ENCODE measurements at regions not wholly inside any gene's neighbourhood (a gene's known extent, or its start where the extent isn't known, plus 50 kb on each side); places are given as distances from the start of the nearest gene placed in this dataset.

DNA sequence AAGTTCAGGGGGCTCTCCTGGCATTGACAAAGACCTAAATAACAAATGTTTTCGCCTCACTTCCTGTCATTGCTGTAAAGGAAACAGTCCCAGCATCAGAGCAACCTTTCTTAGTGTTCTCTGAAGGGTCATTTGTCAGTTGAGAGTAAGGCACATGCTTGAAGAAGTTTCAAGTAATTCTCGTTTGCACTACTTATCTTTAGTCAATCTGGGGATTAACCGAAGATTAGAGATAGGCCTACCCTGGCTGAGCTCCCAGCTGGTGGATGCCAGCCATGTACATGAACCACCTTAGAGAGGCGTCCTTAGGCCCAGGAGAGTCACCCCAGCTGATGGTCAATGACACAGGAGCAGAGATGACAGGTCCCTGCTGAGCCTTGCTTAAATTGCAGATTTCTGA lies 189.9 kb upstream of the PGRMC2 start:
- no peak for DNase-seq (ENCODE audit: low spot score)
- 64% methylated on average over 4 of the region's 4 CpGs for WGBS (ENCODE audit: low lambda C conversion rate, missing lambda C conversion rate)

DNA sequence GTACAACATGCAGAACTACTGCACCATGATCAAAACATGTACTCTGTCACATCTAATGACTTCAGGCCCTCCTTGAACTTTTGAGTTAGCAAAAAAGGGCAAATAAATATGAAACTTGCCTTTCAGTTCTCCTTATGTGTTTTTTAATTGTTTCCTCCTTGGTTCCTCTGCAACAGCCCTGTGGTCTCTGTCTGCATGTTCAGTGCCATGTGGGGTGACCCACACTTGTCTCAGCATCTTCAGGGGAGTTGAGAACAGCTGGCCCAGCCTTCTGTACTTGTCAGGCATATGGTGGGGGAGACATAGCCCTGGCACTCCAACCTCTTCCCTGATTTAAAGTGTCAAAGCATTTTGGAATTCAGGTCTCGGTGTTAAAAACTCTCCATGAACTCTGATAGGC lies 188.0 kb upstream of the PGRMC2 start:
- no peaks in the 10 kb centered on the region for H3K27me3 ChIP-seq
- DNase-seq (ENCODE audit: low spot score) = no peak
- H3K4me2 ChIP-seq = no peak overlapping the region
- H2AFZ ChIP-seq = no peak overlapping the region
- H3K27ac ChIP-seq = no peak overlapping the region
- 96% methylated on average over 1 of the region's 1 CpG for WGBS (ENCODE audit: low lambda C conversion rate, missing lambda C conversion rate)
- TF ChIP-seq EZH2phosphoT487 (IDR thresholded peaks at IDR 0.05; ENCODE audit: low read depth, severe bottlenecking, unreplicated experiment) = no peak
- TF ChIP-seq CTCF (IDR thresholded peaks at IDR 0.05; ENCODE audit: poor library complexity) = no peak
- TF ChIP-seq EZH2 (IDR thresholded peaks at IDR 0.05; ENCODE audit: borderline replicate concordance) = no peak
- no peaks in the 10 kb centered on the region for H4K20me1 ChIP-seq (ENCODE audit: insufficient read depth, poor library complexity, severe bottlenecking)
- H3K9me2 ChIP-seq (replicated peaks; ENCODE audit: insufficient read depth) = no peaks in the 10 kb centered on the region
- no peaks in the 10 kb centered on the region for H3K36me3 ChIP-seq (replicated peaks; ENCODE audit: insufficient read depth, low read depth)
- H3K4me1 ChIP-seq (ENCODE audit: insufficient read depth) = no peaks in the 10 kb centered on the region
- no peaks in the 10 kb centered on the region for H3K9me3 ChIP-seq (ENCODE audit: low read depth)
- no peak overlapping the region for H3K4me3 ChIP-seq
- H3K79me2 ChIP-seq = no peaks in the 10 kb centered on the region

More for the DNA sequence above, 189.9 kb upstream of the PGRMC2 start:
- no peak for TF ChIP-seq EZH2phosphoT487 (IDR thresholded peaks at IDR 0.05; ENCODE audit: low read depth, severe bottlenecking, unreplicated experiment)
- no peak for TF ChIP-seq CTCF (IDR thresholded peaks at IDR 0.05; ENCODE audit: poor library complexity)
- no peak for TF ChIP-seq EZH2 (IDR thresholded peaks at IDR 0.05; ENCODE audit: borderline replicate concordance)
- H3K79me2 ChIP-seq = no peaks in the 10 kb centered on the region
- no peaks in the 10 kb centered on the region for H3K9me2 ChIP-seq (replicated peaks; ENCODE audit: insufficient read depth)
- no peak overlapping the region for H3K4me2 ChIP-seq
- no peak overlapping the region for H3K4me3 ChIP-seq
- no peaks in the 10 kb centered on the region for H4K20me1 ChIP-seq (ENCODE audit: insufficient read depth, poor library complexity, severe bottlenecking)
- no peaks in the 10 kb centered on the region for H3K27me3 ChIP-seq
- H3K27ac ChIP-seq = no peak overlapping the region
- H3K4me1 ChIP-seq (ENCODE audit: insufficient read depth) = no peaks in the 10 kb centered on the region
- H3K9me3 ChIP-seq (ENCODE audit: low read depth) = no peaks in the 10 kb centered on the region
- no peak overlapping the region for H2AFZ ChIP-seq
- no peaks in the 10 kb centered on the region for H3K36me3 ChIP-seq (replicated peaks; ENCODE audit: insufficient read depth, low read depth)

- DNase-seq (ENCODE audit: low spot score) = no peak
- H3K36me3 ChIP-seq (replicated peaks; ENCODE audit: insufficient read depth, low read depth) = no peaks in the 10 kb centered on the region
- no peaks in the 10 kb centered on the region for H3K4me1 ChIP-seq (ENCODE audit: insufficient read depth)
- H3K27ac ChIP-seq = no peak overlapping the region
- H2AFZ ChIP-seq = no peak overlapping the region
- H3K27me3 ChIP-seq = no peaks in the 10 kb centered on the region
- H3K79me2 ChIP-seq = no peaks in the 10 kb centered on the region
- H3K4me3 ChIP-seq = no peak overlapping the region
- no peaks in the 10 kb centered on the region for H3K9me2 ChIP-seq (replicated peaks; ENCODE audit: insufficient read depth)
- H3K9me3 ChIP-seq (ENCODE audit: low read depth) = no peaks in the 10 kb centered on the region
- WGBS (ENCODE audit: low lambda C conversion rate, missing lambda C conversion rate) = 100% methylated on average over 2 of the region's 2 CpGs
- TF ChIP-seq EZH2 (IDR thresholded peaks at IDR 0.05; ENCODE audit: borderline replicate concordance) (no peak), CTCF (IDR thresholded peaks at IDR 0.05; ENCODE audit: poor library complexity) (no peak), EZH2phosphoT487 (IDR thresholded peaks at IDR 0.05; ENCODE audit: low read depth, severe bottlenecking, unreplicated experiment) (no peak)
- no peaks in the 10 kb centered on the region for H4K20me1 ChIP-seq (ENCODE audit: insufficient read depth, poor library complexity, severe bottlenecking)
- no peak overlapping the region for H3K4me2 ChIP-seq
Observed at GRCh38 chr4:128471576-128471975, 184.0 kb upstream of the PGRMC2 start.

Measured in hepatocyte (in vitro differentiated cells).